Testis (tissue), 2 donors: ENCODE measurements at regions not wholly inside any gene's neighbourhood (a gene's known extent, or its start where the extent isn't known, plus 50 kb on each side); places are given as distances from the start of the nearest gene placed in this dataset.

Experiments used
- DNase-seq: peaks from one replicate; pipeline ENCODE4 v3.0.0-alpha.2; 2019
- H3K27ac ChIP-seq, 2 donors: fragments of 200-600 bp; sonication (generic); one replicate each; pipeline ENCODE4 v1.5.1; 2019
- H3K27me3 ChIP-seq: fragments of 200-600 bp; sonication (generic); one replicate; pipeline ENCODE4 v1.5.1; 2019
- H3K36me3 ChIP-seq: fragments of 200-600 bp; sonication (generic); one replicate; pipeline ENCODE4 v1.5.1; 2017; ENCODE audit warnings: low read depth; ENCODE audit errors: missing control alignments
- H3K4me1 ChIP-seq: fragments of 200-600 bp; sonication (generic); one replicate; pipeline ENCODE4 v1.5.1; 2019
- H3K4me3 ChIP-seq, 2 donors: fragments of 200-600 bp; sonication (generic); one replicate each; pipeline ENCODE4 v1.5.1; 2017 to 2019
- H3K9me3 ChIP-seq: fragments of 200-600 bp; sonication (generic); one replicate; pipeline ENCODE4 v1.5.1; 2017
- POLR2A ChIP-seq: fragments of 450-650 bp; IDR thresholded peaks from one replicate; pipeline ENCODE4 v1.6.1; 2017; ENCODE audit warnings: antibody characterized with exemption, mild to moderate bottlenecking, moderate library complexity
- WGBS, 2 donors: methylation state at CpG; one replicate each; pipeline ENCODE4 v1.1.5; 2018; 5-methylcytosine and 5-hydroxymethylcytosine counted together
- intact Hi-C: fragments of 100-400 bp; cut with DNase I; formaldehyde crosslinking; loops from one replicate; pipeline ENCODE4 v1.15.1; 2023; ENCODE audit warnings: low total_unique reads
- TF ChIP-seq, protein P1 (sequence below), 3 experiments: fragments of 450-650 bp in 2 of 3; fragments of 200-600 bp in 1 of 3; sonication (generic) in 1 of 3; IDR thresholded peaks; one replicate each; pipeline ENCODE4 v1.5.1; 2016 to 2019; ENCODE audit warnings: antibody characterized with exemption in 3 of 3, mild to moderate bottlenecking in 2 of 3, moderate library complexity in 1 of 3

DNA sequence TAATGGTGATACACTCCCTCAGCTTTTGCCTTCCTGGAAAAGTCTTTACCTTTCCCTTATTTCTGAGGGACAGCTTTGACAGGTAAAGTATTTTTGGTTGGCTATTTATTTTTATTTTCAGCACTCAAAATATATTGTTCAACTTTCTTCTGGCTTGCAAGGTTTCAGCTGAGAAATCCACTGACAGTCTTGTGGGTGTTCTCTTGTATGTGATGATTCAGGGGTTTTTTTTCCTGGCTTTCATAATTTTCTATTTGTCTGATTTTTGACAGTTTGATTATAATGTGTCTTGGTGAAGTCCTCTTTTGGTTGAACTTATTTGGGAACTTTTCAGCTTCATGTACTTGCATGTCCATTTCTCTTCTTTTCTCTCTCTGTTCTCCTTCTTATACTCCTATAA lies 73.7 kb upstream of the OTOGL start:
- TF ChIP-seq, protein P1, sequence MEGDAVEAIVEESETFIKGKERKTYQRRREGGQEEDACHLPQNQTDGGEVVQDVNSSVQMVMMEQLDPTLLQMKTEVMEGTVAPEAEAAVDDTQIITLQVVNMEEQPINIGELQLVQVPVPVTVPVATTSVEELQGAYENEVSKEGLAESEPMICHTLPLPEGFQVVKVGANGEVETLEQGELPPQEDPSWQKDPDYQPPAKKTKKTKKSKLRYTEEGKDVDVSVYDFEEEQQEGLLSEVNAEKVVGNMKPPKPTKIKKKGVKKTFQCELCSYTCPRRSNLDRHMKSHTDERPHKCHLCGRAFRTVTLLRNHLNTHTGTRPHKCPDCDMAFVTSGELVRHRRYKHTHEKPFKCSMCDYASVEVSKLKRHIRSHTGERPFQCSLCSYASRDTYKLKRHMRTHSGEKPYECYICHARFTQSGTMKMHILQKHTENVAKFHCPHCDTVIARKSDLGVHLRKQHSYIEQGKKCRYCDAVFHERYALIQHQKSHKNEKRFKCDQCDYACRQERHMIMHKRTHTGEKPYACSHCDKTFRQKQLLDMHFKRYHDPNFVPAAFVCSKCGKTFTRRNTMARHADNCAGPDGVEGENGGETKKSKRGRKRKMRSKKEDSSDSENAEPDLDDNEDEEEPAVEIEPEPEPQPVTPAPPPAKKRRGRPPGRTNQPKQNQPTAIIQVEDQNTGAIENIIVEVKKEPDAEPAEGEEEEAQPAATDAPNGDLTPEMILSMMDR (IDR thresholded peaks at IDR 0.05), result no peak
- TF ChIP-seq POLR2A, result no peak
- no peaks in the 10 kb centered on the region for H3K9me3 ChIP-seq
- H3K4me1 ChIP-seq, result no peaks in the 10 kb centered on the region
- H3K36me3 ChIP-seq, result no peaks in the 10 kb centered on the region
- no peak overlapping the region for H3K4me3 ChIP-seq
- H3K27me3 ChIP-seq, result no peaks in the 10 kb centered on the region
- intact Hi-C loops, result no loop called here
- no peak overlapping the region for H3K27ac ChIP-seq
- no peak for DNase-seq

DNA sequence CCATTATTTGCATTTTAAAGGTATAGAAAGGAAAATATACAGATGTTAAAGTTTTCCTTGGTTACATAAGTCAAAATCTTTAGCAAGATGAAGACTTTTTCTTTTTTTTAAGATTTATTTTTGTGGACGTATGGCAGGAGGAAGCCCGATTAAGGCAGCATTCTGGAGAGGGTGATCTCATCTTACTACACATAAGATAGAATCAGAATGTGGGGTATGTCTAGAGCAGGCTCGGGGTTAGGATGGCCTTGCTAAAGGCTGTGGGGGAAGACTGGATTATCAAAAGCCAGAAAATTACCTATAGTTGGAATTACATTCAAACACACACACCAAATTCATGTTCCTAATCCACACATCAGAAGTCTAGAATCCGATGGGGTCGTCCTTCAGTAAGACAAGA lies 79.6 kb upstream of the OTOGL start:
- Histone ChIP-seq H3K27ac (no peak overlapping the region), H3K36me3 (no peaks in the 10 kb centered on the region), H3K9me3 (no peaks in the 10 kb centered on the region), H3K27me3 (no peaks in the 10 kb centered on the region), H3K4me1 (peaks cover 5% of the 10 kb centered on the region), H3K4me3 (no peak overlapping the region)
- whole genome bisulfite sequencing, 2 donors, result 89 to 90% methylated on average over 5 of the region's 5 CpGs
- no peak for TF ChIP-seq POLR2A
- TF ChIP-seq, protein P1 (IDR thresholded peaks at IDR 0.05), result no peak
- no peak for DNase-seq
- intact Hi-C loops, result no loop called here

DNA sequence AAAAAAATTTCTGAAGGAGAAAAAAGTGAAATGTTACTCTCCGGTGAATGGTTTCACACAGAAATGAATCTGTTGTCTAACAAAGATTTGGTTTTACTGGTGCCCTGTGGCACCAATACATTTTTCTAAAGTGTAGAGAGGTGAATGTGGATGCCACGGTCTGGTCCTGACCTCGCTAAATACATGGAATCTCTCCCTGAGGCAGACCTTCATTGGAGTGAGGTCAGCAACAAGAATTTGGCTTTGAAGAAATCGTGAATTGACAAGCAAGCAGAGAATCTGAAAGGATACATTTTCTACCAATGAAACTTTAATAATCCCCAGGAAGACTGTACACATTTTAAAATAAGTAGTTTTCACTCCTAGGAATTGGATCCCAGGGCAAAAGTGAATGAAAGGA lies 81.2 kb upstream of the OTOGL start:
- no peak for TF ChIP-seq POLR2A
- TF ChIP-seq, protein P1 (IDR thresholded peaks at IDR 0.05), result no peak
- DNase-seq, result no peak
- intact Hi-C loops, result no loop called here
- no peak overlapping the region for H3K4me3 ChIP-seq
- 67 to 70% methylated on average over 4 of the region's 4 CpGs for WGBS, 2 donors
- H3K36me3 ChIP-seq, result no peaks in the 10 kb centered on the region
- peaks cover 5% of the 10 kb centered on the region for H3K4me1 ChIP-seq
- H3K27ac ChIP-seq, result peak overlapping the region in 1 of 2 donors; percentile 32
- no peaks in the 10 kb centered on the region for H3K27me3 ChIP-seq
- H3K9me3 ChIP-seq, result no peaks in the 10 kb centered on the region

DNA sequence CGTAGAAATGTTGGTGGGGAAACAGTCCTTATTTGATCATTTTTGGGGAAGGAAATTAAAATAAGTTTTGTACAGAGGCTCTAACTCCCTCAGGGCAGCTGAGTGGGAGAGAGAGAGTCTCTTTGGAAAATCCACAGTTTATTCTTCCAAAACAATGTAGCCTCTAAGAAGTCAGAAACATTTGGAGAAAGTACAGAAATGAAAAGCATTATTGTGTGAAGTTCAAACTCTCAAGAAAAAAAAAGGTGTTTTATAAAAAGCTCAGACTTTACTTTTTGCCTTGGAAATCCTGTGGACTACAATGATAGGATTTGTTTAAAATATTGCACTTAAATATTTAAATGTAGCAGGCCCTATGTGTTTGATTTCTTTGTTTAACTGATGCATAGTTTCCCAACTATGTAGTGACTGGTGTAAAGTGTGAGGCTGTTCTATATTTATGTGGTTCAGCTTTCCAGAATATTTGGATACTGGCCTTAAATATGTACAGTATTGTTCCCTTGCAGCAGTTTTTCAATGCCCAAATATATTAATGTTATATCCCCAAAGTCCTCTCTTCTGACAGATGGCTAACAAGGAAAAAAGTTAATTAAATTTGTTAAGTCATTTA lies 82.0 kb upstream of the OTOGL start:
- no peak for DNase-seq
- Histone ChIP-seq H3K9me3 (no peaks in the 10 kb centered on the region), H3K27me3 (no peaks in the 10 kb centered on the region), H3K4me1 (peaks cover 5% of the 10 kb centered on the region), H3K27ac (peak overlapping the region in 1 of 2 donors; percentile 32), H3K4me3 (no peak overlapping the region), H3K36me3 (no peaks in the 10 kb centered on the region)
- intact Hi-C loops, result no loop called here
- TF ChIP-seq, protein P1 (IDR thresholded peaks at IDR 0.05), result no peak
- TF ChIP-seq POLR2A, result no peak
- 28 to 41% methylated on average over 1 of the region's 1 CpG for WGBS, 2 donors

DNA sequence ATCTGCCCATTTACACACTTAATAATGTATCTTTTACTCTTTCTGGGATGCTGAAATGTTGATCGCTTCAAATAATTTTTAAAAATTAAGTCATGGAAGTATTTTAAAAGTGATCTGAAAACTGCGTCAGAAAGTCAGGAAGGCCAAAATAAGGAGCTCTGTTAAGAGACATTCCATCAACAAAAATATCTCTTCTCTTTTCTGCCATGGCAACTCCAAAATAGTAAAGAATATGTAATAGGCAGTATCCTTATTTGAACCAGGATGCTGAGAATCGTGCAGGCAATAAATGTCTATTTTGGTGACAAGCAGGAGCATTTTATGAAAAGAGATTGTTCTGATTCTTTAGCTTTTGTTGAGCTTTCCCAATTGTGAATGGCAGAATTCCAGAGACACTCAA lies 81.8 kb upstream of the PPP1R12A start:
- TF ChIP-seq, protein P1 (IDR thresholded peaks at IDR 0.05), result no peak
- TF ChIP-seq POLR2A, result no peak
- H3K4me1 ChIP-seq, result peaks cover 5% of the 10 kb centered on the region
- intact Hi-C loops, result no loop called here
- no peak for DNase-seq
- 65 to 70% methylated on average over 3 of the region's 3 CpGs for WGBS, 2 donors
- no peaks in the 10 kb centered on the region for H3K36me3 ChIP-seq
- H3K27ac ChIP-seq, result peak overlapping the region in 1 of 2 donors; percentile 32
- no peaks in the 10 kb centered on the region for H3K9me3 ChIP-seq
- no peaks in the 10 kb centered on the region for H3K27me3 ChIP-seq
- no peak overlapping the region for H3K4me3 ChIP-seq
